ENCODE measurements at regions not wholly inside any gene's neighbourhood (a gene's known extent, or its start where the extent isn't known, plus 50 kb on each side); places are given as distances from the start of the nearest gene placed in this dataset.

DNA sequence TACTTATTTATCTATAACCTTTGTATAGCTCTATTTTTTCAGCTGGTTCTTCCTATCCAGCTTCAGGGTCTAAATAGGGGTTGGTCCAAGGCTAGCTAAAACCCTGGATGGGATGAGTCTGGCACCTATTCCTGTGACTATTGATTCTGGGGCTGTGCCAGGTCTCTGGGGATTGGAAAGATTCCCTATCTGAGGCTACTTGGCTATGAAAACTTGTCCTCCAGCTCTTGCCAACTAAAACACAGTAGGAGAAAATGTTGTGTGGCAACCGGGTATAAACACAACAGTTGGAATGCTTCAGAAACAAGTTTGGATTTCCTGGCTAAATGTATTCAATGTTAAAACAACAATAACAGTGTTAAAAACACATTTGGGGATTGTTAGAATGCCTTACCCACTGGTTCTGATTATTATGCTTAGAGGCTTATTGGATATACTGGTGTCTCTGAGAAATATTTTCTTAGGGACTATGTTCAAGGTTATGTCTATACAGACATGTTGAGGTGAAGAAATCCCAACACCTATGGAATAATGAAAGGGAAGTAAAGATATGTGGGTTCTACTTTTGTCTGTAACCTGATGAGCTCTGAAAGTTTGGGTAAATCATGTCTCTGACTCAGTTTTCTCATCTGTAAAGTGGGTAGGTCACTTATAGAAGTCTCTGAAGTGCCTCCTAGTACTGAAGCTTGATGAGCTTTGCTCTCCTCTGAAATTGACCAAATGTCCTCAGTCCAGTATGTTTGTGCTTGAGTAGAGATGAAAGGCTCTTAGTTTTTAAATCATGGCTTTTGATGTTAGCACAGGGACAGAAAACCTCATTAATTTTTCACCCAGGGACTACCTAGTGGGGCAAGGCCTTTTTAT is 460.7 kb downstream of the MTX2 start:
- no peak for DNase-seq (ENCODE audit: low read depth)

DNA sequence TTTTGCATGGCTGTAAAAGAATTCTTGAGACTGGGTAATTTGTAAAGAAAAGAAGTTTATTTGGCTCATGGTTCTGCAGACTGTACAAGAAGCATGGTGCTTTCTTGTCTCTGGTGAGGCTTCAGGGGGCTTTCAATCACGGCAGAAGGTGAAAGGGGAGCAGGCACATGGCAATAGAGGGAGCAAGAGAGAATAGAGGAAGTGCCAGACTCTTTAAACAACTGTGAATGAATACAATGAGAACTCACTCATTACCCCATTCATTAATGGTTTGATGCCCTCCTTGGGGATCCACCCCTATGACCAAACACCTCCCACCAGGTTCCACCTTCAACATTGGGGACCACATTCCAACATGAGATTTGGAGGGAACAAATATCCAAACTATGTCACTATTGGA is 463.5 kb downstream of the MTX2 start:
- no peak for DNase-seq (ENCODE audit: low read depth)

DNA sequence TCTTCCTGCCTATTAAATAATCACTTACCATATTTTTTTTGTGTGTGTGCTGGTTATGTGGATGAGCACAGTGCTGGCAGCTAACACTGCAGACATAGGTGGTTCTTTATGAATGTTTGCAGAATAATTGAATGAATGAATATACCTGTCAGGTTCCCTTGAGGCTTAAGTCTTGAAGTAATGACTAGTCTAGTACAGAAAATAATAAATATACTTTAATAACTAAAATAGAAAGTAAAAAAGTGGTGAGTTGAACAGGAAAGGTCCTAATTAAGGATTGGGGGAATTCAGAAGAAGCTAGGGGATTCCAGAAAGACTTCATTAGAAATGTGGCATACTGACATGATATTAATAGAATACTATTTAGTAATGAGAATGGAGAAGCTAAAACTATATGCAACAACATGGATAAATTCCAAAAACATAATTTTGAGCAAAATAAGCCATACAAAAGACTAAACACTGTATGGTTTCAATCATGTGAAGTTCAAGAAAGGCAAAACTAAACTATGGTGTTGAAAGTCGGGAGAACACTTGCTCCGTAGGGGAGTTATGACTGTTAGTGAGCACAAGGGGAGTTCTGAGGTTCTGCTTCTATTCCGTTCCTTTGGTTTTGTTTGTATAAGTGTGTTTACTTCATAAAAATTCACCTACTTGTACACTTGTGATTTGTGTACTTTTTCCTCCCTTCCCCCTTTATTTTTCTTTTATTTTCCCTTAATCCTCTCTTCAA is 464.6 kb downstream of the MTX2 start:
- no peak for DNase-seq (ENCODE audit: low read depth)

DNA sequence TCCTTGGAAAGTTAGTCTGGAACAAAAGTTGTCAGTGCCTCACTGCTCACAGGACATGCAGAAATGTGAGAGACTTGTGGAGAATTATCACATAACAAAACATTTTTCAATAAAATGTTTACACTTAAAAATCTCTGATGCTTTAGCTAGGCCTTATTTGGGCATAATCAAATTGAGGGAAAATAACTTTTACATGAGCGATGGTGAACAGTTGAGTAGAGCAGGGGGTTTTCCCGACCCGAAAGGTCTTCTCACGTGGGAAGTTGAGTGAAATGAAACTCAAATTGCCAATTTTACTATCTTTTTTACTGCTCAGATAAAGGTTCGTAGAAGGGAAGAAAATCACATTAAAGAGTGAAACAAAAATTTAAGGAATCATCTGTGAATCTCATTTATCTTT is 465.6 kb downstream of the MTX2 start:
- no peak for DNase-seq (ENCODE audit: low read depth)

DNA sequence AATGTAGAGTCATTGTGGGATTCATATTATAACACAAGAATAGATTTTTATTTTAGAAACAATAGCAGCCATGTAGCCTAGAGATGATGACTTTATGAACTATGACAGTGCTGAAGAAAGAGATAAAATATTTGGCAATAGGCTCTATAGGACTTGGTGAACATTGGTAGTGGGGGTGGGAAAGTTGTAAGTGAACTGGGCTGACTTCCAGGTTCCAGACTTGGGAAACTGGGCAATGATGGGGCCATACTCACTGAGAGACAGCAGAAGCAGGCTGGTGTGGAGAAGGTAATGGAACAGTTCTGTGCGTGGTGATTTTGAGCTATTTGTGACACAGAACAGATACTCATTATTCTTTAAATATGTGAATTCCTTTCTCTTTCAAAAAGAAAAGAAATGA is 470.3 kb upstream of the HNRNPA3 start:
- no peak for DNase-seq (ENCODE audit: low read depth)

DNA sequence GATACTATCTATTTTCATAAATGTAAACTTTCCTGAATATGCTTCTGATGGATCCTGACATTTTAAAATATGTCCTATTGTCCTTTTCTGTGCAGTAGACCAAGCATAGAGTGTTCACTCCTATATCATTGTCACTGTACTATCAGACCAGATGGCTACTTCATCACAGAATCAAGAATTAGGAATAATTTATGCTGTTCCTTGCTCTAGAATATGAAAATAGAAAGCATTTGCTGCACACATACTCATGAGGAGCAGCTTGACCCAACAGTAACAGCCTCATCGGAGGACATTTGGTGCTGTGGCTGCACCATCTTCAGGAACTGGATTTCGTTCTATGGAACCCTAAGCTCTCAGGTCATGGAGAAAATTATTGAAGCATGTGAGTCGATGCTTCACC is 468.9 kb upstream of the HNRNPA3 start:
- DNase-seq (ENCODE audit: low read depth) = no peak

DNA sequence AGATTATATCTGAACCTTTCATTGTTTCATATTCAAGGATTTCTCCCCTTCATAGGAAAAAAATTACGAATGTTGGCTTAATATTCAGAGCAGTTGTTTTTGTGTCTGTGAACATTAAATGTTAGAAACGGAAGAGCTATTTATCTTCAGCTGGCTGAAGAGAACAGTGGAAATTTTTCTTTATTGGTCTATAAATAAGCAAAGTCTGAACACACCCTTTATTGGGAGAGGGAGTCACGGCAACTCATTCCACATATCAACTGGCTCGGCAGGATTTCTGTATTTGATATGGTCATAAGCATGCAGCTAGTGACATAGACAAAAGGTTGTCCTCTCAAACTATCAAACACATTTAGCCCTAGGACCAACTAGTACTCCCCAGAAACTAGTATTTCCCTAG is 468.4 kb upstream of the HNRNPA3 start:
- DNase-seq (ENCODE audit: low read depth) = no peak

DNA sequence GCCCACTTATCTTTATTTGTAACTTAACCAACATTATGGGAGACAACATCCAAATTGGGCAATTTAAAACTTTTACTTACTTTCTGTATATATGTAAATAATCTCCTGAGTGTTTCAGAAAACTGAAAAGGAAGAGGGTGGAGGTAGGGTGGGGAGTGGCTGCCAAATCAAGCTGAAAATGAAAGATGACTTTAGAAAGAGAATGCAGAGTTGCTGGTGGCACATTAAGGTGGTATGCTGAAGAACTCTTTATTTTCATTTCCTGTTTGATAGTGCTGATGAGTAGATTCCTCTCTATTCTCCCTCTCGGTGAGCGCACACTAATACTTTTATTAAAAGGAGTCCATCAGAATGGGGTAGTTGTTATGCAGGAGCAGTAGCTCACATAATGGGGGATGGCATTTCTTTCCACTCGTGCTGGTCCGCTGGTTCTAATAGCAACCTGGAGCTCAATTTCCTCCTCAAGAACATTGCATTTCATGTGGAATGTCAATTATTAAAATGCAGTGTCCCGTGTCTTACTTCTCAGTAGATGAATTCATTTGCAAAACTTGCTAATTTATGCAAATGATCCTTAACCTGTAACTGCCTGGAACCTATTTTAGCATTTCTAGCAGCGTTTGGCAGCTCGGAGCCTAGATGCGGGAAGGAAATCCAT is 466.9 kb upstream of the HNRNPA3 start:
- DNase-seq (ENCODE audit: low read depth) = no peak

DNA sequence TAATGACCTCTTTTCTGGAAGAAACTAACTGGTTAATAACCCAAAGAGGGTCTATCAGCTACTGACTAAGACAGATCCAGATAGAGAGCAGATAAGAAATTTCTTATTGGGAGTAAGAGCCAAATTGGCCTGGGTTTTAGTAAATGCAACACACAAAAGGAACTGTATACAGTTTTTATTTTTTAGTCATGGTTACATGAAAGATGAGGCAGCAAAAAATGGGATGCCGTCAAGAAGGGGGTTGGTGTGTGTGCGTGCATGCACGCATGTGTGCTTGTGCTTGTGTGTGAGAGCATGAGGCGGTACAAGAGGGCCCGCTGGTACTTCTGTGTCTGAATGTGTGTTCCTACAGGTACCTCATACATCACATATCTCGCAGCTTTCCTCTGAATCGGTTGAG is 466.2 kb upstream of the HNRNPA3 start:
- no peak for DNase-seq (ENCODE audit: low read depth)

DNA sequence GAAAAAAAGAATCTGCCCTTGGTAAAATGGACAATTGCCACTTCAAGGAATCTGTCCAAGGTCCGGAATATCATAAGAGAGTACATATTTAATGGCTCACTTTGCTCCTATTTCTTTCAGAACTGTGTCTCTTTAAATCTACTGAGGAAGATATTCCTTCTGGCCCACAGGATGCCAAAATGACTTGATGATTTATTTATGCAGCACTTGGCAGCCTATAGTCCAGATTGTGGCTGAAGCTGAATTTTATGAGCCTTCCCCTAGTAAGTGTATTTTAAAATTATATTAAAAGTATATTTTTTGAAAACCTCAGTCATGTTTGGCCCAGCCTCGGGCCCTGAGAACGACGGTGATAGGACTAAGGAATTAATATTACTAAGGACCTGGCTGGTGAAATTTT is 465.1 kb upstream of the HNRNPA3 start:
- DNase-seq (ENCODE audit: low read depth) = no peak

DNA sequence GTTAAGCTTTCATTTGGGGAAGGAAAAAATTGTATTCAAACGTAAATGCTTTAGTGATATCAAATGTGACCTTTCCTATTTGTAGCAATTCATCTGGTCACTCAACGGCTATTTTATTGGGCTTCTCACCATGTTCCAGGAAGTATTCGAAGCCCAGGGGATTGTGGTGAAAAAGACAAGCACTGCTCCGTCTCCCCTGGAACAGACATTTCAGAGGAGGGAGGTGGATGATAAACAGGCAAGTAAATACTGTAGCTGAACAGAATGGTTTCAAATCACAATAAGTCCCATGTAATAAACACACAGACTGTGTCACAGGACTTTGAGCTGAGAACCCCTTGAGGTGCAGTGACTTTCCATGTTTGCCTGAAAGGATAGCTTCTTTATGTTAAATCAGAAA is 464.7 kb upstream of the HNRNPA3 start:
- DNase-seq (ENCODE audit: low read depth) = no peak

DNA sequence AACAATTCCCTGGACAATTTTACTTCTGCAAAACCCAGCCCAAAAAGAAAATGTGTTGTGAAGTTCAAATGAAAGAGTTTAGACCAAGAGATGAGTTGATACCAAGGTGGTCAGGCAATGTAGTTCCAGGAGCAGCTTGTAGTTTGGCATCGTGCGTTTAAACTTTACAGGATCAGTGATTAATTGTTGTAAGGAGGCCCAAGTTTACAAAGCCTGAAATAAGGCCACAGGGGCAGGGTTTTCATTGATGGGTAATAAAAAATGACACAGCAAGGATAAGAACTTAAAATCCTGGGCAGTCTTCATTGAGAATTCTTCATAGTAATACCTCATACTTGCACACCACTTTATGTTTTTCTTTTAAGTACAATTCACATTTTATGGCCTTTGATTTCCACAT is 463.9 kb upstream of the HNRNPA3 start:
- no peak for DNase-seq (ENCODE audit: low read depth)

DNA sequence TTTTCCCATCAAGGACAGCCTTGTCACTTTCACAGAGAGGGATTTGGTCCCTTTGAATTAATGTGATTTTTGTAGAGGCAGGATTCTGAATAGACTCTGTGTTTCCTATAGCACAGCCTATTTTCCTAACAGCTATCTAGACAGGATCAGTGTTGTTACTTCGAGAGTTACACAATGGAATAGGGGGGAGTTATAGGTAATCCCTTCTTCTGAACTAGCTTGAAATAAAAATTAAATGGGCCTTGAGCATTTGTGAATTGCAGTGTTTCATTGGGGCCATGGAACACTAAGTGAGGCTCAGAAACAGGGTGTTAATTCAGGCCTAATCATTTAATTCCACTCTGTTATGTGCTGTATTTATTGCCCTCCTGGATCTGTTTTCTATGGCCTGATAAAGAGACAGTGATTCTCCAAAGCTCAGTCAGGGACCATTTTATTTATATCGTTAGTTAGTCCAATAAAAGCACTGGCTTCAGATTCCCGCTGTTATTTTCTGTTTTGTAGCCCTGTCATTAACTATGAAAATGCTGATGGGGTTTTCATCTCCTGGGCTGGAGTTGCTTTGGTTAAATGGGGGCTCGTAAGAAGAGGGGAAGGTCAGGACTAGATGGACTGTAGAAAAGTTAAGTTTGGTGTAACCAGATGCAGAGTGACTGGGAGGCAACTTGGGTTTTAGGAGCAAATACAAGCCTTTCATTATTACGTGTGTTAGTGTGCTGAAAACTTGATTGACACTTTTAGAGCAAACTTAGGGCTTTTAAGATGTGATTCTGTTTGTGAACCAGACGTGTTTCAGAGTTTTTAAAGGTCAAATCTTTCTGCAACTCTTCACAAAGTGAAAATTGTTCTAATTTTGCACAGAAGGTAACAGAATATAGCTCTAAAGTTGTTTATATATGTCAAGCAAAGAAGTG is 461.0 kb upstream of the HNRNPA3 start:
- no peak for DNase-seq (ENCODE audit: low read depth)

DNA sequence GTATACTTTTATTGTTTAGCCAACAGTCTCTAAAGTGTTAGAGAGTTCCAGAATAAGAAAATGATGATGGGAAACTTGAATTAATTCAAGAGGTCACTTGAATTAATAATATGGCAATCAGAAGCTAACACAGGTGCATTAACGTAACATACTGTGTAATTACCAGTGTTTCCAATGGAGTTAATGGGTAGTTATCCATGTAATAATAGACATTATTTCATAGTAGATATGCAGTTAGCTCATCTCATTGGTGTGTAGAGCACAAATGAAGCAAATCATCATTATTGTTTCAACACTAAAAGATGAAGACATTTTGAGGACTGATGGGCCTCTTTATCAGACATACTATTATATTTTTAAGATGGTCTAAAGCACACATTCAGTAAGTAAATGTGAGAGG is 460.3 kb upstream of the HNRNPA3 start:
- DNase-seq (ENCODE audit: low read depth) = no peak

DNA sequence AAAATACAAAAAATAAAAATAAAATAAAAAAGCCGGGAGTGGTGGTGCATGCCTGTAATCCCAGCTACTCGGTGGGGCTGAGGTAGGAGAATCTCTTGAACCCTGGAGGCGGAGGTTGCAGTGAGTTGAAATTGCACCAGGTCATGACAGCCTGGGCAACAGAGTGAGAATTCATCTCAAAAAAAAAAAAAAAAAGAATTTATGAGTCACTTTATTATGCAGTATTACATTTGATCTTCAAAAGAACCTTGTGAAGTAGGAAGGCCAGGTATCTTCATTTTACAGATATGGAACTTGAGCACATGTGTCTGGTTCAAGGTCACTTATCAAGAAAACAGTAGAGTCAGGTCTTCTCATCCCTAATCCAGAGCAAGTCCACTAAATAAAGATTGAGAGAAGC is 459.4 kb upstream of the HNRNPA3 start:
- no peak for DNase-seq (ENCODE audit: low read depth)

DNA sequence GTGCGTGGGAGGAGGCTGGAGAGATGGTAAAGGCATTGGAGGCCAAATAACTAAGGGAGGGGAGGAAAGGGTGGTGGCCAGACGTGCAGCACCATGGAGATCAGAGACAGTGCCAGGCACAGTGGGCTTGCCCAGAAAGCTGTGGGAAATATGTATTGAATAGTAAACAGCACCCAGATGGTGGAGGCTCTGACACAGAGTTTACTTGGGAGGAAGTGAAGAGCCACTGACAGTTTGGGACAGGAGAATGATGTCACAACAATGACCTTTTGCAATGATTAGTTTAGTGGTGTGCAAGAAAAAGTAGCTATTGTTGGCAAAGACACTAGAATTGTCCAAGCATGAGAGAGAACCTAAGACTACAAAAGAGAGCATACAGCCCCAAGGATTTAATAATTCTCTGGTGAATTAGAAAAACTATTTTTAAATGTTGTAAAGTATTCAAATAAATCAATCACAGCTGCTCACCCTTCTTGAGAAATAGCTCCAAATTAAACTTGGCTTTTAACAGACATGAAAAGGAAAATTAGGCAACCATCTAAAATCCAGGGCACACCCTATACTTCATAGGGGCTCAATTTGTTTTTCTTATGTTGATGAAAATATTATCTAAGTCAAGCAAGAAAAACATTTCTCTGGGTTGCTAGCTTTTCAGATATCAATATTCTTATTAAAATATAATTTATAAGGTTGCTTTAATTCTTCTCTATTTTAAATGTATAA is 458.7 kb upstream of the HNRNPA3 start:
- DNase-seq (ENCODE audit: low read depth) = no peak

DNA sequence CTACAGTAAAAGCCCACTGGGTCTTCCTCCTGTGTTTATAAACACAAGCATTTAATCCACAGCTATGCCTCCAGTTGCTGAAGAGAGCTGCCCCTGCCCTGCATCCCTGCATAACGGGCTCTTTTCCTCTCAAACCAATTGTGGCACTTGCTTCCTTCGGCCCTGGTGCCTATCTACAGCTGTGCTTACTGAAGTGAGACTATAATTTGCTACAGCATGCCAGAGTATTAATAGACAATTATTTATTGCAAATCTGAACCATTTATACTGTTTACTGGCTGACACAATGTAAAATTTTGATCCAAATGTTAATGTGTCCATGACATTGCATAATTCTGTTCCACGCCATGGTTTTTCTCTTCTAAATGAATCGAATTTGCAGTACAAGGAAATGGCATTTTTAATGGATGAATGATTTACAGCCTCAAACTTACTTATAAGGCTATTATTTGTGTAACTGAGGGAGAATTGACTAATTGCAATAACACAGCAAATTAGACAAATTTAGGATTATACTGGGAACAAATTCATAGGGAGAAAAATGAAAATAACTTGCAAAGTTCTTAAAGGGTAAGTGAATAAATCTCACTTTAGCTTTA is 457.0 kb upstream of the HNRNPA3 start:
- no peak for DNase-seq (ENCODE audit: low read depth)

DNA sequence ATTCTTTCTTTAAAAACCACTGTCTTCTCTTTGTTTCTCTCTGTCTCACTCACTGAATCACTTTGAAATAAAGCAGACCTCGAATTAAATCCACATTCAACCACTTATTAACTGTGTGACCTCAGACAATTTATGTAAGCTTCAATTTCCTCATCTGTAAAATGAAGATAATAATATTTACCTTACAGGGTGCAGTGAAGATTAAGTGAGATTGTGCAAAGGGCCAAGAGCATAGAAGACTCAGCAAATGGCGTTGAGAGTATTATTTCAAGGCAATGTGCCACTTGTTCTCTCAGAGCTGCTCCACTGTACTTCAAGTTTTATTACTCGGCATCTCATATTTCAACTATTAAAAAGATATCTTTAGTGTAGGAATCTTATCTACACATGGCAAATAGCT is 454.2 kb upstream of the HNRNPA3 start:
- DNase-seq (ENCODE audit: low read depth) = no peak

DNA sequence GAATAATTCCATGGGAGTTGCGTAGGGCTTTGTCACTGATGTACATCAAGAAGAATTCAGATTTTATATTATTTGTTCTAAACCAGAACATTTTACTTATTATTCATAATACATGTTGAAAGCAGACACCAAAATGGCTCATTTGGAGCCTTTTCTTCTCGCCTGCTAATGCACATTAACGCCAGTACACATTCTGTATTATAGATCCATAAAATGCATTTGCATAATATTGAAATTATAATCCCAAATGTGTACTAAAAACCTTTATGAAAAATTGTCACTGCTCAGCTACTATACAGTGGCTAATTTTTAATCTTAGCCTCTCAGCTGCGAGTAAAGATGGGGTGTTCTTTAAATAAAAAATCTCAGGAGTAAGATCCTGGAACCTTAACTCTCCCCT is 452.2 kb upstream of the HNRNPA3 start:
- no peak for DNase-seq (ENCODE audit: low read depth)

DNA sequence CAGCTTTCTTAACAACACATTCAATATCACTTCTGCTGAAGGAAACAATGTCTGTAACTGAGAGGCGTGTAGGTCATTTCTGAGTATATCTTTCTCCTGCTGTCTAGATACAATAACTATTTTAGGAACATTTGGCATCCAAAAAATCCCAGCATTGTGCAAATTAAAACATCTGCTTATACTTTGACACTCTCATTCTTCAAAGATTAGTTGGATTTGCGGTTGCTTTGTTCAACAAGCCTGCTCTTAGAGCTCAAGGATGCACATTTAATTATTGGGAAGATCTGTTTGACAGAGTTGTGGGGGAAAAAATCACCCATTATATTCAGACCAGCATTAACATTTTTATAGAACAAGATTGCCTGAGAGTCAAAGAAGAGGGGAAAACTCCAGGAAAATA is 449.5 kb upstream of the HNRNPA3 start:
- no peak for DNase-seq (ENCODE audit: low read depth)

DNA sequence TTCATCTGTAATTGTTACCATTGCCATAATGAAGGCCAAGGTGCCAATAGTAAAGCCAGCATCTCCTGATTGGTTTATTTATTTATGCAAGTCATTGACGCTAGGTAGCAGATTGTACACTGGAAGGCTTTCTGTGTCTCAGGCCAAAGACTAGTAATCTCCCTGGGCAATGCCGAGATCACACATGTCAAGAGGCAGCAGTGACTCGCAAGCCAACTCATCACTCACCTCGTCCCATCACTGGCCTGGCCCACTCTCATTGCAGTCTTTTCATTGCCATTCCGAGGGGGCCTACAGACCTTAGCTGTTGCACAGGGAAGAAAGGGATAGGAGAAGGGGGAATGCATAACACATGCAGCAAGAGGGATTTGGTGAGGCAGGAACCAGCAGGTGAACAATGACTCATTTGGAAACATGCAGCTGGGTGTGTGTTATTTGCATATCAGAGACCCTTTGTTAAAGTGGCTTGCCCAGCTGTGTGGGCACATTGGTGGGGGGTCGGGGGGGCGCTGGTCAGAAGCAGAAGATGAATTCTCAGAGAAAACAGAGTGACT is 448.7 kb upstream of the HNRNPA3 start:
- DNase-seq (ENCODE audit: low read depth) = no peak
